Naive thymus-derived CD4-positive, alpha-beta T cell (primary cell): ENCODE measurements at regions not wholly inside any gene's neighbourhood (a gene's known extent, or its start where the extent isn't known, plus 50 kb on each side); places are given as distances from the start of the nearest gene placed in this dataset.

Source experiments
- ATAC-seq: fragments of 150-1000 bp; cut with Tn5 transposase; 2 replicates; pipeline ENCODE4 v1.10.0; 2021; ENCODE audit warnings: mild to moderate bottlenecking, moderate library complexity
- CTCF ChIA-PET: fragments of 350-600 bp; sonication (Branson Sonifier 250); formaldehyde crosslinking; loops from one replicate; lab custom pipeline; 2021; ENCODE audit warnings: antibody characterized with exemption; lab: Charles Lee
- POLR2A ChIA-PET: fragments of 350-600 bp; sonication (Branson Sonifier 250); formaldehyde crosslinking; loops from one replicate; lab custom pipeline; 2021; ENCODE audit warnings: antibody characterized with exemption, inconsistent platforms; lab: Charles Lee
- DNase-seq, 9 donors: peaks; one replicate each; pipeline versions ENCODE4 v3.0.0 to v3.0.0-alpha.2; 2020 to 2022; ENCODE audit warnings: mixed read lengths in 1 of 9
- H3K27ac ChIP-seq: one replicate; pipeline ENCODE4 v1.7.0; 2013; ENCODE audit warnings: mild to moderate bottlenecking, low read depth, low read length, moderate library complexity
- H3K27me3 ChIP-seq, 2 donors: one replicate each; pipeline ENCODE4 v1.7.0; 2013; ENCODE audit warnings: low read length in 2 of 2, mild to moderate bottlenecking in 2 of 2, moderate library complexity in 2 of 2; ENCODE audit not compliant: control insufficient read depth in 2 of 2, insufficient read depth in 2 of 2
- H3K36me3 ChIP-seq, 3 experiments: 1 replicate in 2 of 3; 2 replicates in 1 of 3; pipeline ENCODE4 v1.7.0; 2013; ENCODE audit warnings: low read length in 3 of 3, mild to moderate bottlenecking in 3 of 3, moderate library complexity in 1 of 3; ENCODE audit not compliant: insufficient read depth in 3 of 3, control insufficient read depth in 2 of 3
- H3K4me1 ChIP-seq, 2 donors: one replicate each; pipeline ENCODE4 v1.7.0; 2013; ENCODE audit warnings: low read length in 2 of 2, mild to moderate bottlenecking in 2 of 2, moderate library complexity in 1 of 2; ENCODE audit not compliant: control insufficient read depth in 2 of 2, insufficient read depth in 2 of 2
- H3K4me3 ChIP-seq: 2 replicates; pipeline ENCODE4 v1.7.0; 2013; ENCODE audit warnings: mild to moderate bottlenecking, low read length
- H3K9me3 ChIP-seq, 3 experiments: 1 replicate in 2 of 3; 2 replicates in 1 of 3; pipeline ENCODE4 v1.7.0; 2013; ENCODE audit warnings: low read length in 3 of 3; ENCODE audit not compliant: control insufficient read depth in 2 of 3
- H3K27ac Mint-ChIP-seq, 9 donors: one replicate each; pipeline ENCODE4 v1.8.0; 2020 to 2022; ENCODE audit warnings: mixed read lengths in 9 of 9, mild to moderate bottlenecking in 8 of 9, moderate library complexity in 5 of 9, inconsistent platforms in 2 of 9
- H3K27me3 Mint-ChIP-seq, 5 donors: one replicate each; pipeline ENCODE4 v1.8.0; 2021 to 2022; ENCODE audit warnings: mixed read lengths in 5 of 5, mild to moderate bottlenecking in 1 of 5
- H3K36me3 Mint-ChIP-seq, 5 donors: one replicate each; pipeline ENCODE4 v1.8.0; 2020 to 2022; ENCODE audit warnings: mixed read lengths in 5 of 5, mild to moderate bottlenecking in 3 of 5, inconsistent platforms in 1 of 5
- H3K4me1 Mint-ChIP-seq, 7 donors: one replicate each; pipeline ENCODE4 v1.8.0; 2020 to 2022; ENCODE audit warnings: mixed read lengths in 7 of 7, mild to moderate bottlenecking in 3 of 7, inconsistent platforms in 1 of 7
- H3K4me3 Mint-ChIP-seq, 10 donors: one replicate each; pipeline ENCODE4 v1.8.0; 2020 to 2022; ENCODE audit warnings: mild to moderate bottlenecking in 10 of 10, mixed read lengths in 10 of 10, moderate library complexity in 6 of 10, inconsistent platforms in 2 of 10
- H3K9me3 Mint-ChIP-seq, 11 donors: one replicate each; pipeline ENCODE4 v1.8.0; 2020 to 2022; ENCODE audit warnings: mixed read lengths in 11 of 11, mild to moderate bottlenecking in 4 of 11, inconsistent platforms in 1 of 11, moderate library complexity in 1 of 11
- intact Hi-C, 2 donors: fragments of 100-400 bp; cut with micrococcal nuclease; formaldehyde crosslinking; loops; one replicate each; pipeline ENCODE4 v1.15.1; 2023

- Mint-ChIP-seq H3K36me3 (peaks cover 0 to 3% (median 0%) of the 10 kb centered on the region in 5 donors), H3K9me3 (peaks cover 0 to 10% (median 0%) of the 10 kb centered on the region in 11 donors), H3K27me3 (peaks cover 2 to 30% (median 14%) of the 10 kb centered on the region in 5 donors), H3K27ac (no peak overlapping the region), H3K4me1 (peaks cover 0 to 2% (median 0%) of the 10 kb centered on the region in 7 donors), H3K4me3 (no peak overlapping the region)
- intact Hi-C loops, result no loop called here
- ChIA-PET POLR2A (no interaction called here), CTCF (no interaction called here)
- ATAC-seq, result no peak
- no peaks in the 10 kb centered on the region for H3K9me3 ChIP-seq
- H3K27me3 ChIP-seq, result no peaks in the 10 kb centered on the region
- no peak overlapping the region for H3K4me3 ChIP-seq
- H3K4me1 ChIP-seq, result no peaks in the 10 kb centered on the region
- no peaks in the 10 kb centered on the region for H3K36me3 ChIP-seq
- no peak for DNase-seq
- no peak overlapping the region for H3K27ac ChIP-seq
Observed at GRCh38 chr6:4658486-4658885, 117.7 kb upstream of the CDYL start.

GRCh38 chr6:4656106-4656505 is 120.1 kb upstream of the CDYL start:
- Mint-ChIP-seq H3K4me3 (no peak overlapping the region), H3K9me3 (peaks cover 0 to 21% (median 3%) of the 10 kb centered on the region in 11 donors), H3K27me3 (peaks cover 5 to 24% (median 21%) of the 10 kb centered on the region in 5 donors), H3K36me3 (peaks cover 0 to 3% (median 0%) of the 10 kb centered on the region in 5 donors), H3K4me1 (peaks cover 0 to 2% (median 0%) of the 10 kb centered on the region in 7 donors), H3K27ac (no peak overlapping the region)
- no peaks in the 10 kb centered on the region for H3K36me3 ChIP-seq
- no peaks in the 10 kb centered on the region for H3K4me1 ChIP-seq
- intact Hi-C loops, result no loop called here
- ChIA-PET CTCF (no interaction called here), POLR2A (no interaction called here)
- H3K27ac ChIP-seq, result no peak overlapping the region
- H3K27me3 ChIP-seq, result no peaks in the 10 kb centered on the region
- no peak for DNase-seq
- no peak overlapping the region for H3K4me3 ChIP-seq
- no peak for ATAC-seq
- H3K9me3 ChIP-seq, result no peaks in the 10 kb centered on the region

- H3K36me3 Mint-ChIP-seq, result peaks cover 0 to 3% (median 0%) of the 10 kb centered on the region in 5 donors
- no peak overlapping the region for H3K4me3 Mint-ChIP-seq
- H3K9me3 ChIP-seq, result no peaks in the 10 kb centered on the region
- peaks cover 8 to 27% (median 20%) of the 10 kb centered on the region in 5 donors for H3K27me3 Mint-ChIP-seq
- no peaks in the 10 kb centered on the region for H3K36me3 ChIP-seq
- peaks cover 0 to 2% (median 0%) of the 10 kb centered on the region in 7 donors for H3K4me1 Mint-ChIP-seq
- H3K27ac ChIP-seq, result no peak overlapping the region
- no peak for DNase-seq
- CTCF ChIA-PET, result no interaction called here
- intact Hi-C loops, result no loop called here
- H3K27me3 ChIP-seq, result no peaks in the 10 kb centered on the region
- H3K27ac Mint-ChIP-seq, result no peak overlapping the region
- no peak overlapping the region for H3K4me3 ChIP-seq
- POLR2A ChIA-PET, result no interaction called here
- ATAC-seq, result no peak
- peaks cover 0 to 21% (median 3%) of the 10 kb centered on the region in 11 donors for H3K9me3 Mint-ChIP-seq
- H3K4me1 ChIP-seq, result no peaks in the 10 kb centered on the region
Observed at GRCh38 chr6:4655196-4656025, 120.8 kb upstream of the CDYL start.

GRCh38 chr6:4653141-4653540 is 123.1 kb upstream of the CDYL start:
- CTCF ChIA-PET, result no interaction called here
- intact Hi-C loops, result no loop called here

GRCh38 chr6:4651831-4652467 is 124.3 kb upstream of the CDYL start:
- POLR2A ChIA-PET, result no interaction called here
- peaks cover 0 to 11% (median 3%) of the 10 kb centered on the region in 11 donors for H3K9me3 Mint-ChIP-seq
- H3K27me3 ChIP-seq, result peaks cover 0 to 3% of the 10 kb centered on the region in 2 donors
- no peak for ATAC-seq
- peaks cover 2 to 7% (median 5%) of the 10 kb centered on the region in 7 donors for H3K4me1 Mint-ChIP-seq
- no peaks in the 10 kb centered on the region for H3K4me1 ChIP-seq
- no peak overlapping the region for H3K4me3 ChIP-seq
- intact Hi-C loops, result no loop called here
- H3K27ac Mint-ChIP-seq, result no peak overlapping the region
- CTCF ChIA-PET, result no interaction called here
- no peak overlapping the region for H3K4me3 Mint-ChIP-seq
- no peak for DNase-seq
- H3K27ac ChIP-seq, result no peak overlapping the region
- no peaks in the 10 kb centered on the region for H3K36me3 ChIP-seq
- H3K27me3 Mint-ChIP-seq, result peaks cover 32 to 49% (median 37%) of the 10 kb centered on the region in 5 donors
- peaks cover 0 to 3% (median 0%) of the 10 kb centered on the region in 5 donors for H3K36me3 Mint-ChIP-seq
- no peaks in the 10 kb centered on the region for H3K9me3 ChIP-seq

More at GRCh38 chr6:4653141-4653540, 123.1 kb upstream of the CDYL start:
- no peaks in the 10 kb centered on the region for H3K9me3 ChIP-seq
- no peak for ATAC-seq
- H3K4me3 Mint-ChIP-seq, result no peak overlapping the region
- no peak overlapping the region for H3K27ac Mint-ChIP-seq
- peaks cover 0 to 11% (median 3%) of the 10 kb centered on the region in 11 donors for H3K9me3 Mint-ChIP-seq
- DNase-seq, result no peak
- H3K36me3 Mint-ChIP-seq, result peaks cover 0 to 3% (median 0%) of the 10 kb centered on the region in 5 donors
- H3K4me1 ChIP-seq, result no peaks in the 10 kb centered on the region
- peaks cover 22 to 41% (median 29%) of the 10 kb centered on the region in 5 donors for H3K27me3 Mint-ChIP-seq
- peaks cover 0 to 3% of the 10 kb centered on the region in 2 donors for H3K27me3 ChIP-seq
- POLR2A ChIA-PET, result no interaction called here
- no peak overlapping the region for H3K4me3 ChIP-seq
- H3K36me3 ChIP-seq, result no peaks in the 10 kb centered on the region
- no peak overlapping the region for H3K27ac ChIP-seq
- H3K4me1 Mint-ChIP-seq, result peaks cover 0 to 2% (median 0%) of the 10 kb centered on the region in 7 donors

- no peak overlapping the region for H3K27ac ChIP-seq
- no peak for DNase-seq
- H3K36me3 Mint-ChIP-seq, result peaks cover 0 to 2% (median 0%) of the 10 kb centered on the region in 5 donors
- H3K27me3 ChIP-seq, result peaks cover 0 to 3% of the 10 kb centered on the region in 2 donors
- H3K27me3 Mint-ChIP-seq, result peaks cover 34 to 58% (median 38%) of the 10 kb centered on the region in 5 donors
- CTCF ChIA-PET, result no interaction called here
- H3K9me3 Mint-ChIP-seq, result peaks cover 0 to 11% (median 3%) of the 10 kb centered on the region in 11 donors
- H3K4me3 ChIP-seq, result no peak overlapping the region
- no peaks in the 10 kb centered on the region for H3K9me3 ChIP-seq
- ATAC-seq, result no peak
- POLR2A ChIA-PET, result no interaction called here
- no peaks in the 10 kb centered on the region for H3K4me1 ChIP-seq
- H3K36me3 ChIP-seq, result no peaks in the 10 kb centered on the region
- intact Hi-C loops, result no loop called here
- H3K4me1 Mint-ChIP-seq, result peaks cover 2 to 7% (median 5%) of the 10 kb centered on the region in 7 donors
- no peak overlapping the region for H3K4me3 Mint-ChIP-seq
- H3K27ac Mint-ChIP-seq, result no peak overlapping the region
Observed at GRCh38 chr6:4649728-4650127, 126.5 kb upstream of the CDYL start.
